Globus pallidus (tissue), 1 donor: ENCODE measurements at regions not wholly inside any gene's neighbourhood (a gene's known extent, or its start where the extent isn't known, plus 50 kb on each side); places are given as distances from the start of the nearest gene placed in this dataset.
"Not testable (repeated sequence)": the region's sequence is repeated elsewhere in the genome, so short reads cannot be mapped to it uniquely, and the experiment has no call there.

Source experiments
- DNase-seq: peaks from one replicate; pipeline ENCODE4 v3.0.0-alpha.2; 2015; ENCODE audit warnings: low spot score

GRCh38 chr5:142259758-142260157 lies 65.1 kb downstream of the SPRY4 start:
- no peak for DNase-seq

GRCh38 chr5:142255831-142256230 lies 69.0 kb downstream of the SPRY4 start:
- no peak for DNase-seq

GRCh38 chr5:142254431-142254830 lies 70.4 kb downstream of the SPRY4 start:
- DNase-seq, result no peak

- DNase-seq, result no peak
Measured at GRCh38 chr5:142253938-142254337, 70.9 kb downstream of the SPRY4 start.

GRCh38 chr5:142250119-142250518 lies 74.7 kb downstream of the SPRY4 start:
- no peak for DNase-seq

GRCh38 chr5:142248853-142249462 lies 75.9 kb downstream of the SPRY4 start:
- no peak for DNase-seq

- no peak for DNase-seq
Measured at GRCh38 chr5:142246258-142246657, 78.6 kb downstream of the SPRY4 start.

- DNase-seq, result no peak
Measured at GRCh38 chr5:142245786-142246185, 79.0 kb downstream of the SPRY4 start.

- no peak for DNase-seq
Measured at GRCh38 chr5:142244440-142244839, 80.4 kb downstream of the SPRY4 start.

GRCh38 chr5:142242272-142242671 lies 82.5 kb downstream of the SPRY4 start:
- no peak for DNase-seq

GRCh38 chr5:142239394-142240159 lies 85.2 kb downstream of the SPRY4 start:
- DNase-seq, result no peak

- no peak for DNase-seq
Measured at GRCh38 chr5:142237707-142238106, 87.1 kb downstream of the SPRY4 start.

- DNase-seq, result not testable (repeated sequence)
Measured at GRCh38 chr5:142236673-142237290, 88.0 kb downstream of the SPRY4 start.

- DNase-seq, result no peak
Measured at GRCh38 chr5:142235870-142236672, 88.8 kb downstream of the SPRY4 start.

GRCh38 chr5:142235050-142235797 lies 89.6 kb downstream of the SPRY4 start:
- no peak for DNase-seq

GRCh38 chr5:142233083-142234032 lies 91.5 kb downstream of the SPRY4 start:
- DNase-seq, result no peak

- not testable (repeated sequence) for DNase-seq
Measured at GRCh38 chr5:142230949-142231348, 93.9 kb downstream of the SPRY4 start.

- no peak for DNase-seq
Measured at GRCh38 chr5:142225141-142225540, 99.7 kb downstream of the SPRY4 start.

GRCh38 chr5:142222866-142223558 lies 101.8 kb downstream of the SPRY4 start:
- DNase-seq, result no peak
